ENCODE measurements at regions not wholly inside any gene's neighbourhood (a gene's known extent, or its start where the extent isn't known, plus 50 kb on each side); places are given as distances from the start of the nearest gene placed in this dataset.

DNA sequence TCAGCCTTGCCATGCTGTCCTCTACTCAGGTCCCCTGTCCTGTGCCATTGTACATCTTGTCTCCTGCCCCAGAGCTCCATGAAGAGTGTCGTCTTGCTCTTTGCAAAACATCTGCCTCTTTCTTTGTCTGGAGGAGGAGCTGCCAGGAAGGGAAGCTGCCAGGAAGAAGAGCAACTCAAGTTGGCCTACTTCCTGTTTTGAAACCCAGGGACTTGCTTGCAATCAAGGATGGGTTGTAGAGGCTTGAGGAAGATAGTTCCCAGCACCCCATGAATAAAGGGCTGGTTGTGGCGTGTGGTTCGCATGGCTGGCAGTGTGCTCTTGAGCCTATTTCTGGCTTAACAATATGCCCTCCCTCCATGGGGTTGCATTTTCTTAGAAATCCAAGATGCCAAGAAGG, 53.0 kb upstream of the CPEB4 start:
- DNase-seq = no peak

- DNase-seq = no peak
These were observed 52.5 kb upstream of the CPEB4 start for GRCh38 chr5:173835661-173836060.

DNA sequence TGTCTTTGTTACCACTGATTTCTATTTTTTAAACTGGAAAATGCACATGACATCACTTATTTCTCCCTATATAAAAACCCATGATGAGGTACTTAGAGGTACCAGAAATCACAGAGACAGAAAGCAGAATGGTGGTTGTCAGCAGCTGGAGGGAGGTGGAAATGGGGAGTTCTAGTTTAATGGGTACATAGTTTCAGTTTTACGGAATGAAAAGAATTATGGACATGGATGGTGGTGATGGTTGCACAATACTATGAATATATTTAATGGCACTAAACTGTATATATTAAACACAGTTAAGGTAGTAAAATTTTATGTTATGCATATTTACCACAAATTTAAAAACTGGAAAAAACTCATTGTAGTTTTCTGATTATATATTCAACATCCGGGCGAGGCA, 50.5 kb upstream of the CPEB4 start:
- no peak for DNase-seq
